K562 (cell line): ENCODE measurements at regions not wholly inside any gene's neighbourhood (a gene's known extent, or its start where the extent isn't known, plus 50 kb on each side); places are given as distances from the start of the nearest gene placed in this dataset.

Experiments used
- ATAC-seq: fragments of 200-7000 bp; cut with Tn5 transposase; 3 replicates; pipeline ENCODE4 v1.9.1; 2020; ENCODE audit warnings: moderate library complexity
- BruUV-seq: library from RNA; stranded (reverse); fragments of 400-500 nt; replicated peaks from 2 replicates; lab custom pipeline; 2021; lab: Mats Ljungman, UMichigan
- CTCF ChIA-PET: fragments of 300-600 bp; formaldehyde crosslinking; extraction: SDS; loops from one replicate; lab custom pipeline; 2021; ENCODE audit warnings: low intra/inter-chr PET ratio; lab: Yijun Ruan, JAX
- POLR2A ChIA-PET: fragments of 300-600, 350-650 bp; sonication (Branson Sonifier 250); formaldehyde crosslinking; extraction: SDS; loops from one replicate; lab custom pipeline; 2021; ENCODE audit warnings: antibody characterized with exemption, inconsistent platforms; lab: Yijun Ruan, JAX
- DNase-seq, 4 experiments: peaks; one replicate each; pipeline versions ENCODE4 v3.0.0 to v3.0.0-alpha.2; 2011 to 2018; ENCODE audit warnings: low spot score in 3 of 4, mixed read lengths in 3 of 4; ENCODE audit errors: extremely low read depth in 1 of 4
- FAIRE-seq: peaks from 2 replicates; lab custom pipeline; 2011; peaks lifted over from hg19 to GRCh38; lab: Jason Lieb, UNC
- H2AFZ ChIP-seq: 2 replicates; pipeline ENCODE4 v1.6.0; 2011; ENCODE audit warnings: low read depth, low read length, control low read depth, inconsistent platforms
- H3K27ac ChIP-seq: fragments of 200-600 bp; 3 replicates; pipeline ENCODE4 v1.8.0; 2011; ENCODE audit warnings: low read depth, mild to moderate bottlenecking, control low read depth, inconsistent platforms, low read length, moderate library complexity, mixed read lengths; ENCODE audit errors: extremely low read depth
- H3K27me3 ChIP-seq, 2 experiments: fragments of 300-600 bp in 1 of 2; 2 replicates in 1 of 2; 3 replicates in 1 of 2; pipeline versions ENCODE4 v1.6.0 to v1.8.0; 2011; ENCODE audit warnings: inconsistent platforms in 2 of 2, low read length in 2 of 2, mild to moderate bottlenecking in 1 of 2, mixed read lengths in 1 of 2, moderate library complexity in 1 of 2; ENCODE audit not compliant: control insufficient read depth in 2 of 2, insufficient read depth in 2 of 2
- H3K36me3 ChIP-seq: fragments of 300-600 bp; 3 replicates; pipeline ENCODE4 v1.8.0; 2011; ENCODE audit warnings: mild to moderate bottlenecking, low read length, inconsistent platforms; ENCODE audit not compliant: control insufficient read depth, insufficient read depth
- H3K4me1 ChIP-seq, 2 experiments: fragments of 200-600 bp in 1 of 2; replicated peaks in 1 of 2; 2 replicates in 1 of 2; 3 replicates in 1 of 2; pipeline versions ENCODE4 v1.5.1 to v1.8.0; 2011; ENCODE audit warnings: inconsistent platforms in 2 of 2, low read length in 2 of 2, mild to moderate bottlenecking in 1 of 2, mixed read lengths in 1 of 2, moderate library complexity in 1 of 2; ENCODE audit not compliant: control insufficient read depth in 2 of 2, insufficient read depth in 2 of 2
- H3K4me2 ChIP-seq: 2 replicates; pipeline ENCODE4 v1.6.1; 2011; ENCODE audit warnings: low read length, control low read depth, inconsistent platforms, mixed read lengths; ENCODE audit not compliant: insufficient read depth
- H3K4me3 ChIP-seq: fragments of 200-600 bp; sonication (generic), shearing (Covaris generic); 2 replicates; pipeline ENCODE4 v1.5.1; 2016; ENCODE audit warnings: control low read depth, inconsistent platforms
- H3K79me2 ChIP-seq: fragments of 200-600 bp; 3 replicates; pipeline ENCODE4 v1.8.0; 2011; ENCODE audit warnings: low read length, inconsistent platforms; ENCODE audit not compliant: control insufficient read depth, insufficient read depth
- H3K9ac ChIP-seq, 2 experiments: 2 replicates each; pipeline versions ENCODE4 v1.6.0 to v1.6.1; 2011; ENCODE audit warnings: low read depth in 2 of 2, low read length in 2 of 2, control low read depth in 1 of 2, inconsistent platforms in 1 of 2, mild to moderate bottlenecking in 1 of 2, mixed read lengths in 1 of 2; ENCODE audit not compliant: insufficient read depth in 1 of 2
- H3K9me1 ChIP-seq: one replicate; pipeline ENCODE4 v1.6.0; 2011; ENCODE audit warnings: inconsistent platforms, mild to moderate bottlenecking, low read length, moderate library complexity; ENCODE audit not compliant: control insufficient read depth, insufficient read depth
- H3K9me3 ChIP-seq: replicated peaks from 2 replicates; pipeline ENCODE4 v1.5.1; 2011; ENCODE audit warnings: low read depth, low read length, inconsistent platforms; ENCODE audit not compliant: control insufficient read depth, insufficient read depth
- H4K20me1 ChIP-seq: replicated peaks from 2 replicates; pipeline ENCODE4 v1.6.1; 2011; ENCODE audit warnings: low read length, inconsistent platforms, mixed read lengths; ENCODE audit not compliant: control insufficient read depth, insufficient read depth
- CBX8 ChIP-seq: fragments of 200-600 bp; sonication (generic); IDR thresholded peaks from 2 replicates; pipeline ENCODE4 v1.6.1; 2012; ENCODE audit warnings: borderline replicate concordance, mixed run types, low read depth, mild to moderate bottlenecking, moderate library complexity, mixed read lengths, low read length, control low read depth, inconsistent platforms; ENCODE audit not compliant: poor library complexity, severe bottlenecking; ENCODE audit errors: extremely low read depth
- CEBPG ChIP-seq, 3 experiments: fragments of 200-800 bp in 1 of 3; sonication (Bioruptor generic) in 1 of 3; sonication (generic) in 1 of 3; formaldehyde crosslinking in 1 of 3; IDR thresholded peaks in 2 of 3; conservative IDR thresholded peaks in 1 of 3; 2 replicates each; pipeline versions ENCODE4 v1.6.1 to v1.8.0; 2016 to 2022; ENCODE audit warnings: missing compliant biosample characterization in 2 of 3, missing genetic modification characterization in 2 of 3, mild to moderate bottlenecking in 1 of 3, missing genetic modification reagents in 1 of 3
- CREM ChIP-seq: IDR thresholded peaks from 2 replicates; pipeline ENCODE4 v1.6.1; 2014; ENCODE audit warnings: antibody characterized with exemption, low read depth
- E2F5 ChIP-seq: sonication (generic); formaldehyde crosslinking; IDR thresholded peaks from 2 replicates; pipeline ENCODE4 v1.8.0; 2022; ENCODE audit warnings: mild to moderate bottlenecking, missing genetic modification reagents
- FOS ChIP-seq: IDR thresholded peaks from 3 replicates; pipeline ENCODE4 v1.6.1; 2011; ENCODE audit not compliant: insufficient read length; ENCODE audit errors: extremely low read depth
- FOXK1 ChIP-seq: sonication (generic); formaldehyde crosslinking; IDR thresholded peaks from 2 replicates; pipeline ENCODE4 v1.8.0; 2022; ENCODE audit warnings: missing genetic modification reagents, mild to moderate bottlenecking, borderline replicate concordance
- HEY1 ChIP-seq: fragments of 250-450 bp; sonication (Bioruptor Pico); IDR thresholded peaks from 2 replicates; pipeline ENCODE4 v1.5.0; 2020; ENCODE audit warnings: mild to moderate bottlenecking, moderate library complexity, borderline replicate concordance
- ILF3 ChIP-seq: fragments of 450-650 bp; IDR thresholded peaks from 2 replicates; pipeline ENCODE4 v1.6.1; 2018; ENCODE audit warnings: antibody characterized with exemption, mild to moderate bottlenecking, moderate library complexity, borderline replicate concordance
- JUNB ChIP-seq: fragments of 450-650 bp; formaldehyde crosslinking; conservative IDR thresholded peaks from 2 replicates; pipeline ENCODE4 v1.4.0; 2020; ENCODE audit warnings: mild to moderate bottlenecking
- MYBL2 ChIP-seq, 2 experiments: fragments of 450-650 bp in 1 of 2; sonication (generic) in 1 of 2; formaldehyde crosslinking in 1 of 2; IDR thresholded peaks; 2 replicates each; pipeline versions ENCODE4 v1.6.1 to v1.8.1; 2017 to 2022; ENCODE audit warnings: borderline replicate concordance in 1 of 2, inconsistent platforms in 1 of 2, low read depth in 1 of 2, mild to moderate bottlenecking in 1 of 2, missing genetic modification reagents in 1 of 2, moderate library complexity in 1 of 2
- PHF8 ChIP-seq: fragments of 200-600 bp; sonication (generic); IDR thresholded peaks from 2 replicates; pipeline ENCODE4 v1.6.1; 2012; ENCODE audit warnings: mixed run types, mild to moderate bottlenecking, inconsistent platforms, low read length, moderate library complexity, borderline replicate concordance
- RFX7 ChIP-seq: fragments of 250-450 bp; sonication (Bioruptor Pico); IDR thresholded peaks from 2 replicates; pipeline ENCODE4 v1.5.1; 2021; ENCODE audit warnings: mild to moderate bottlenecking
- SMARCA4 ChIP-seq: fragments of 450-650 bp; IDR thresholded peaks from 2 replicates; pipeline ENCODE4 v1.6.1; 2016
- TOE1 ChIP-seq, 2 experiments: fragments of 450-650 bp in 1 of 2; sonication (generic) in 1 of 2; formaldehyde crosslinking in 1 of 2; IDR thresholded peaks; 2 replicates each; pipeline versions ENCODE4 v1.7.1 to v1.8.0; 2016 to 2022; ENCODE audit warnings: borderline replicate concordance in 2 of 2, mild to moderate bottlenecking in 2 of 2, antibody characterized with exemption in 1 of 2, inconsistent platforms in 1 of 2, low read depth in 1 of 2, missing genetic modification reagents in 1 of 2, moderate library complexity in 1 of 2
- TRIM28 ChIP-seq: fragments of 450-650 bp; IDR thresholded peaks from 2 replicates; pipeline ENCODE4 v1.6.1; 2017
- ZFX ChIP-seq: sonication (generic); formaldehyde crosslinking; IDR thresholded peaks from 2 replicates; pipeline ENCODE4 v1.8.0; 2022; ENCODE audit warnings: mild to moderate bottlenecking, missing genetic modification reagents, moderate library complexity
- ZNF644 ChIP-seq: fragments of 200-800 bp; sonication (Bioruptor generic); IDR thresholded peaks from 2 replicates; pipeline ENCODE4 v1.6.1; 2016; ENCODE audit warnings: low read depth, missing genetic modification characterization, missing compliant biosample characterization
- WGBS: fragments of 100-300 bp; shearing (Covaris generic); methylation state at CpG from one replicate; pipeline ENCODE4 v1.1.6; 2016; ENCODE audit warnings: low coverage, mixed read lengths; ENCODE audit not compliant: insufficient coverage; ENCODE audit errors: missing lambda C conversion rate; 5-methylcytosine and 5-hydroxymethylcytosine counted together
- in situ Hi-C: fragments of 300-500 bp; cut with MboI; formaldehyde crosslinking; loops from 4 replicates; pipeline ENCODE4 v1.15.0; 2018; ENCODE audit warnings: inconsistent platforms, mixed read lengths
- intact Hi-C: fragments of 100-400 bp; cut with micrococcal nuclease; formaldehyde crosslinking; loops from 2 replicates; pipeline ENCODE4 v1.14.2; 2022
- TF ChIP-seq, protein P1 (sequence below): sonication (generic); formaldehyde crosslinking; IDR thresholded peaks from 2 replicates; pipeline ENCODE4 v1.8.0; 2023; ENCODE audit warnings: mild to moderate bottlenecking, missing genetic modification reagents

GRCh38 chr4:66219401-66219800 lies 549.1 kb upstream of the EPHA5 start:
- ATAC-seq = no peak
- no peak for FAIRE-seq

More at GRCh38 chr4:66219401-66219800, 549.1 kb upstream of the EPHA5 start:
- WGBS = 0% methylated on average over 2 of the region's 2 CpGs
- no TSS peak for BruUV-seq
- intact Hi-C loops = no loop called here
- in situ Hi-C loops = no loop called here
- H2AFZ ChIP-seq = no peak overlapping the region
- TF ChIP-seq ZNF644 (tag) (no peak), FOXK1 (CRISPR knock-in tag) (no peak), CREM (no peak), RFX7 (CRISPR knock-in tag) (no peak), ILF3 (no peak), JUNB (CRISPR knock-in tag) (no peak), SMARCA4 (no peak), CEBPG (CRISPR knock-in tag; IDR thresholded peaks at IDR 0.05) (no peak), CEBPG (tag; conservative IDR thresholded peaks at IDR 0.05 in 1 of 2, IDR thresholded peaks at IDR 0.05 in 1 of 2) (no peak), TRIM28 (no peak), CBX8 (no peak), PHF8 (no peak), MYBL2 (IDR thresholded peaks at IDR 0.05; ENCODE audit: low read depth) (no peak), MYBL2 (CRISPR knock-in tag; IDR thresholded peaks at IDR 0.05; ENCODE audit: borderline replicate concordance) (no peak), TOE1 (IDR thresholded peaks at IDR 0.05; ENCODE audit: borderline replicate concordance) (no peak), TOE1 (CRISPR knock-in tag; IDR thresholded peaks at IDR 0.05; ENCODE audit: borderline replicate concordance, low read depth) (no peak), HEY1 (CRISPR knock-in tag) (no peak), FOS (no peak), E2F5 (no peak), ZFX (CRISPR knock-in tag) (no peak)
- TF ChIP-seq, protein P1, sequence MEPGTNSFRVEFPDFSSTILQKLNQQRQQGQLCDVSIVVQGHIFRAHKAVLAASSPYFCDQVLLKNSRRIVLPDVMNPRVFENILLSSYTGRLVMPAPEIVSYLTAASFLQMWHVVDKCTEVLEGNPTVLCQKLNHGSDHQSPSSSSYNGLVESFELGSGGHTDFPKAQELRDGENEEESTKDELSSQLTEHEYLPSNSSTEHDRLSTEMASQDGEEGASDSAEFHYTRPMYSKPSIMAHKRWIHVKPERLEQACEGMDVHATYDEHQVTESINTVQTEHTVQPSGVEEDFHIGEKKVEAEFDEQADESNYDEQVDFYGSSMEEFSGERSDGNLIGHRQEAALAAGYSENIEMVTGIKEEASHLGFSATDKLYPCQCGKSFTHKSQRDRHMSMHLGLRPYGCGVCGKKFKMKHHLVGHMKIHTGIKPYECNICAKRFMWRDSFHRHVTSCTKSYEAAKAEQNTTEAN = no peak
- H3K27ac ChIP-seq = no peak overlapping the region
- H3K36me3 ChIP-seq = no peaks in the 10 kb centered on the region
- H3K9ac ChIP-seq = no peak overlapping the region
- H3K9me3 ChIP-seq = no peaks in the 10 kb centered on the region
- H3K9me1 ChIP-seq = no peaks in the 10 kb centered on the region
- POLR2A ChIA-PET = no interaction called here
- H3K4me3 ChIP-seq = no peak overlapping the region
- no peaks in the 10 kb centered on the region for H3K27me3 ChIP-seq
- DNase-seq = no peak
- H3K79me2 ChIP-seq = no peaks in the 10 kb centered on the region
- H3K4me2 ChIP-seq = no peak overlapping the region
- H4K20me1 ChIP-seq = no peaks in the 10 kb centered on the region
- CTCF ChIA-PET = no interaction called here
- H3K4me1 ChIP-seq = no peaks in the 10 kb centered on the region
